ENCODE measurements at regions not wholly inside any gene's neighbourhood (a gene's known extent, or its start where the extent isn't known, plus 50 kb on each side); places are given as distances from the start of the nearest gene placed in this dataset.

DNA sequence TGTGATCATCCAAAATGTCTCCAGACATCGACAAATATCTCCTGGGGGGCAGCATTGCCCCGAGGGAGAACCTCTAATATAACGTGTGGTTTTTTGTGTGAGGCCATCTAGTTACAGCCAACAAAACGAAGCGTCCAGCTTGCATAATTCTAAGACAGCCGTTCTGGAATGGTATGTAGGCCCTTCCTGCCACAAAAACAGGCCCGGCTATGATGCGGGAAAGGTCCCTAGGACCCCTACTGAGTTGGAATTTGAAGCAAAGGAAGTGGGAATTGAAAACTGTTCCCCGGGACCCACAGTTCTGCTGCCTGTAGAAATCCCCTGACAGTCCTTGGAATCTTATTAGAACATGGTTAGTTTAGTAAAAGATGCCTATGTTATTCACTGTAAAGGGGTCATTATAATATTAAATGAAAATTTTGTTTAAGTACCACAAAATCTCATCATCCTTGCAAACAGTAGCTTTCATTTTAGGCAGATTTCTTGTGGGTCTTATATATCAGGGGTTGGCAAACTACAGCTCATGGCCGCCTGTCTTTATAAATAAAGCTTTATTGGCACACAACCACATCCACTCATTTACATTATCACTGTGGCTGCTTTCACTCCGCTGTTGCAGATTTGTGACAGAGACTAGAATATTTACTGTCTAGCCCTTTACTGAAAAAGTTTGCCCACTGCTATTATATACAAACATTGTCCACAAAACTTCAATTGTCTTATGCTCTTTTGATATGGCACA, 70.7 kb downstream of the MSX2 start:
- no peak for TF ChIP-seq EZH2phosphoT487 (IDR thresholded peaks at IDR 0.05; ENCODE audit: borderline replicate concordance, low read length)
- TF ChIP-seq, protein P1, sequence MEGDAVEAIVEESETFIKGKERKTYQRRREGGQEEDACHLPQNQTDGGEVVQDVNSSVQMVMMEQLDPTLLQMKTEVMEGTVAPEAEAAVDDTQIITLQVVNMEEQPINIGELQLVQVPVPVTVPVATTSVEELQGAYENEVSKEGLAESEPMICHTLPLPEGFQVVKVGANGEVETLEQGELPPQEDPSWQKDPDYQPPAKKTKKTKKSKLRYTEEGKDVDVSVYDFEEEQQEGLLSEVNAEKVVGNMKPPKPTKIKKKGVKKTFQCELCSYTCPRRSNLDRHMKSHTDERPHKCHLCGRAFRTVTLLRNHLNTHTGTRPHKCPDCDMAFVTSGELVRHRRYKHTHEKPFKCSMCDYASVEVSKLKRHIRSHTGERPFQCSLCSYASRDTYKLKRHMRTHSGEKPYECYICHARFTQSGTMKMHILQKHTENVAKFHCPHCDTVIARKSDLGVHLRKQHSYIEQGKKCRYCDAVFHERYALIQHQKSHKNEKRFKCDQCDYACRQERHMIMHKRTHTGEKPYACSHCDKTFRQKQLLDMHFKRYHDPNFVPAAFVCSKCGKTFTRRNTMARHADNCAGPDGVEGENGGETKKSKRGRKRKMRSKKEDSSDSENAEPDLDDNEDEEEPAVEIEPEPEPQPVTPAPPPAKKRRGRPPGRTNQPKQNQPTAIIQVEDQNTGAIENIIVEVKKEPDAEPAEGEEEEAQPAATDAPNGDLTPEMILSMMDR (IDR thresholded peaks at IDR 0.05; ENCODE audit: low read depth, low read length, poor library complexity, severe bottlenecking): no peak

Measured in DOHH2 (cell line).